ENCODE measurements at regions not wholly inside any gene's neighbourhood (a gene's known extent, or its start where the extent isn't known, plus 50 kb on each side); places are given as distances from the start of the nearest gene placed in this dataset.

DNA sequence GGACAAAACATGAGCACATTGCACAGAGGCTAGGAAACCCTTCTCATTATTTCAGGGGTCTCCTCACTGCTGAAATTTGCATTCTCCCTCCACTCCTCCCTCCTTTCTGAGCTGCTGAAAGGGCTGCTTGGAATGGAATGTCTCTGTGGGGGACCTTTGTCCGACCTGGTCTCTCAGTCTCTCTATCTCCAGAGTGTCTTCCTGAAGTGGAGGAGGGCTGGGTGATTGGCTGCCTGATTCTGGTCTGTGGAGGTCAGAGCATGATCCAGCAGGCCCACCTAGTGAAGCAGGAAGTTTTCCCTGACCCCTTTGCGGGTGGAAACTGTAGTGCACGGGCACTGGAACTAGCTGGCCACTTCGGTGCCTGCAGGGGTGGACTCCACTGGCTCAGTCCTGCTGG is 560.5 kb upstream of the HS6ST1 start:
- TF ChIP-seq, protein P1, sequence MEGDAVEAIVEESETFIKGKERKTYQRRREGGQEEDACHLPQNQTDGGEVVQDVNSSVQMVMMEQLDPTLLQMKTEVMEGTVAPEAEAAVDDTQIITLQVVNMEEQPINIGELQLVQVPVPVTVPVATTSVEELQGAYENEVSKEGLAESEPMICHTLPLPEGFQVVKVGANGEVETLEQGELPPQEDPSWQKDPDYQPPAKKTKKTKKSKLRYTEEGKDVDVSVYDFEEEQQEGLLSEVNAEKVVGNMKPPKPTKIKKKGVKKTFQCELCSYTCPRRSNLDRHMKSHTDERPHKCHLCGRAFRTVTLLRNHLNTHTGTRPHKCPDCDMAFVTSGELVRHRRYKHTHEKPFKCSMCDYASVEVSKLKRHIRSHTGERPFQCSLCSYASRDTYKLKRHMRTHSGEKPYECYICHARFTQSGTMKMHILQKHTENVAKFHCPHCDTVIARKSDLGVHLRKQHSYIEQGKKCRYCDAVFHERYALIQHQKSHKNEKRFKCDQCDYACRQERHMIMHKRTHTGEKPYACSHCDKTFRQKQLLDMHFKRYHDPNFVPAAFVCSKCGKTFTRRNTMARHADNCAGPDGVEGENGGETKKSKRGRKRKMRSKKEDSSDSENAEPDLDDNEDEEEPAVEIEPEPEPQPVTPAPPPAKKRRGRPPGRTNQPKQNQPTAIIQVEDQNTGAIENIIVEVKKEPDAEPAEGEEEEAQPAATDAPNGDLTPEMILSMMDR (IDR thresholded peaks at IDR 0.05) = no peak
- TF ChIP-seq POLR2A (IDR thresholded peaks at IDR 0.05) = no peak

Data from right lobe of liver (tissue), 4 donors.